ENCODE measurements at regions not wholly inside any gene's neighbourhood (a gene's known extent, or its start where the extent isn't known, plus 50 kb on each side); places are given as distances from the start of the nearest gene placed in this dataset.
"Not testable (repeated sequence)": the region's sequence is repeated elsewhere in the genome, so short reads cannot be mapped to it uniquely, and the experiment has no call there.

GRCh38 chr13:83211301-83211700 is 671.0 kb downstream of the SLITRK1 start:
- DNase-seq: no peak

GRCh38 chr13:83204886-83205285 is 677.4 kb downstream of the SLITRK1 start:
- no peak for DNase-seq

DNA sequence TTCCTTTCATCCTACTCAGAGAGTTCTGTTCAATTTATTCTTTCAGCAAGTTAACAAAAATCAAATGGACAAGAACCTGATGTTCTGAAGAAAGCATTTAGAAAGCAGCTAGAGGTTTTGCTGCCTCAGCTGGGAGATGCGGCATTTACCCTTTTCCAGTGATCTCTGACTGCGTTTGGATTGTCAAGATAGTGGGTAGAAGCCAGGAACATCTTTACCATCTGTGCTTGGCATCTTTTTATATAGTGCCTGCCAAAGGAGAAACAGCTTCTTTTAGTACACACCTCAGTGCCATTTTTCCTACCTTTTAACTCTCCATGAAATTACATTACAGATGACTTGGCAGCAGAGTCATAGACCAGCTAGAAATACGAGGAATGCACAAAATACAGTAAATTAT is 680.8 kb downstream of the SLITRK1 start:
- no peak for DNase-seq

DNA sequence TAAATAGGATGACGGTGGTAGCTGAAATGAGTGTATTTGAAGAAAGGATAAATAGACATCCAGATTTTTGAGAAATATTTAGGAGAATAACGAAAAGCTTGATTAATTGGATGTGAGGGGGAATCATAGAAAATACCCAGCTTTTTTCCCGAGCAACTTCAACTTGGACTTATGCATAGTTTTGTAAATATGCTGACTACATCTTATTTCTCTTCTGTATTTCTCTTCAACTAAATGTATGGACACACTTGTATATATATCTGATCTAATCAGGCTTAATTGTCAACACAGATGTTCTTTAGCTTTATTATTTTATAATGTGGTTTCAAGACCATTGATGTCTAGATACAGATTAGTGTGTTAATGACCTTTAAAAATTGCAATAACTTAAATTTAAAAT is 685.0 kb downstream of the SLITRK1 start:
- no peak for DNase-seq

- no peak for DNase-seq
Measured at GRCh38 chr13:83190020-83190419, 692.3 kb downstream of the SLITRK1 start.

GRCh38 chr13:83184819-83185218 is 697.5 kb downstream of the SLITRK1 start:
- DNase-seq: no peak

GRCh38 chr13:83184150-83184475 is 698.2 kb downstream of the SLITRK1 start:
- no peak for DNase-seq

GRCh38 chr13:83183439-83184149 is 698.7 kb downstream of the SLITRK1 start:
- DNase-seq: no peak

GRCh38 chr13:83182845-83183244 is 699.4 kb downstream of the SLITRK1 start:
- DNase-seq: no peak

DNA sequence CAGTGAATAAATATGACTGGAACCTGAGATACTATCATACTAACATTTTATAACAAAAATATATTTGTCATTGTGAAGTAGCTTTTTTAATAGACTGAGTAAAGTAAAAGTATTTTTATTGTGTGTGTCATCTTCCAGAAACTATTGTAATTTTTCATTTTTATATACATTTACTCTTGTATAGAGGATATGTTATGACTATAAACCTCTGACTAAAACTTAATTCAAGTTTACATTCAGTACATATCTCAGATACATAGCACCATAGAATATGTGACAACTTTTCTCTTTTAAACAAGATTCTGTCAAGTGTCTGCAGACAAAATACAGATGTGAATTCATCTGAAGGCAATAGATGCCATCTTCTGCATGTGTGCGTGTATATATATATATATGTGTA is 704.3 kb downstream of the SLITRK1 start:
- DNase-seq: no peak

DNA sequence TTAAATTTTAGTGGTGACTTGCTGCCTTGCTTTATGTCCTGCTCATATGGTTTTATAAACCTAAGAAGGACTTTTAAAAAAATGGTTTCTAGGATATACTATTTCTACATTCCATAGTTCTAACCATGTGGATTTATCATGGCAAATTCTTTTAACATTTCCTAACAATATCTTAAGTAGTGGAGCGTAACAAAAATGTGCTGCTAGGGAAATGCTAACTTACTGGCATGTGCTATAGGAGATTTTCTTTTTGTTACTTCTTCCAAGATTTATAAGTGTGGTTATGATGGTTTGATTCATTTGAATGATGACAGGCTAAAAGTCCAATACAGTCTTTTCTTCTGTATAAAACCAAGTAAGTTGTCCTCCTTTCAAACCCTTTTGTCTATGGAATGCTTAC is 713.7 kb downstream of the SLITRK1 start:
- DNase-seq: no peak

GRCh38 chr13:83167203-83167602 is 715.1 kb downstream of the SLITRK1 start:
- no peak for DNase-seq

GRCh38 chr13:83166550-83166949 is 715.7 kb downstream of the SLITRK1 start:
- DNase-seq: no peak

DNA sequence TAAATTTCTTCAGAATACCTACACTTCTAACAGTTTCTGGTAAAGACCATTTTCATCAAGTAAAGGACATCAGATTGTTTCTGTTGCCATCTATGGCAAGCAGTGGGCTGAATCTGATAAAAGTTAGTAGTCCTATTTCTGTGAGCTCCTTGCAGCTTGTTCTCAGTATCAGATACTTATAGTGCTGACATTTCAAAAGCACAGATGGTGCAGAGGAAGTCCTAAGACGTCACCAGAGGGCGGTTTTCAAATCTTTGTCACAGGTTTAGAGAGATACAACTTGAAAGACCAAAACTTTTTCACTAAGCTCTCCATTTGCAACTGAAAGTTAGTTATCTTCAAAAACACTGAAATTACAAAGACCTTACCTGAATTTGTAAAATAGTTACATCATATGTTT is 719.8 kb downstream of the SLITRK1 start:
- no peak for DNase-seq

DNA sequence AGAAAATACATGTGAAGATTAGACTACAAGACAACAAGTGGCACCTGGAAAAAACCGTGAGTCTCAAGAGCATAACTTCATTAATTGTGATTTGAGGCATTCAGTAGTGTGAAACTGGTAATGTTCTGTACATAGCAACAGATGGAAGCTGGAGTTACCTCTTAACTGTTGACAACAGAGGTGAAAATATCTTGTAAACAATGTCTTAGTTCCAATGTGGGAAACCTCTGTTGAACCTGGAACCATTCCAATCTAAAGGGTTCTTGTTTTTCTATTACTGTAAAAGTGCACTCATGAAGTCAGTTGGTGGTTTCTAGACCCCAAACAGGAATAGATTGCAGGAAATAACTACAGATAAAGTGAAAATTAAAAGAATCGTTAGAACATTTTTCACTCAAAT is 728.4 kb downstream of the SLITRK1 start:
- DNase-seq: no peak

DNA sequence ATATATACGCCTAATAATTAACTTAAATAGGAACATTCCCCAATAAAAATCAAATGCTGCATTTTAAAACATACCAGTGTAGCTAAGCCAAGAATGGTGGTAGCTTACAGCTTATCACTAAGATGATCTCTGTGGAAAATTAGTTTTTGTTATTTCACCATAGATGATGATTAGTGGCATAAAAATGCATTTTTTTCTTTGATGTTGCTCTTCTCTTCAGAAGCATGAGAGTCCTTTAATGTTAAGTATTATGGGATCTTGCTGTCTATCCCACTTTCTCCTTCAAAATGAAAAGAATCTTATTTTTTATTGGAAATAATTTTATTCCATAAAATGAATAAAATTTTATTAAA is 731.0 kb downstream of the SLITRK1 start:
- DNase-seq: no peak

GRCh38 chr13:83150616-83151307 is 731.5 kb downstream of the SLITRK1 start:
- DNase-seq: no peak

GRCh38 chr13:83136660-83137059 is 745.6 kb downstream of the SLITRK1 start:
- DNase-seq: no peak

DNA sequence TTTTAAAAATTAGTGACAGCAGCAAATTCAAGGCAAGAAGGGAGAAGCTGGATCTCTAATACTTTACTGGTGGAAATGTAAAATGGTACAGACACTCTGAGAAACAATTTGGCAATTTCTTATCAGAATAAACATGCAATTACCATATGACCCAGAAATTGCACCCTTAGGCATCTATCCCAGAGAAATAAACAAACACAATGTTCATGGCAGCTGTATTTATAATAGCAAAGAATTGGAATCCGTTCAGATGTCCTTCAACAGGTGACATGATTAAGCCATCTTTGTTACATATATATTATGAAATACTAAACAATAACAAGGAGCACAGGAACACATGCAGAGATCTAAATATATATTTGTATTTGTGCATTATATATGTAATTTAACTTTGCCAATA is 756.5 kb downstream of the SLITRK1 start:
- no peak for DNase-seq

DNA sequence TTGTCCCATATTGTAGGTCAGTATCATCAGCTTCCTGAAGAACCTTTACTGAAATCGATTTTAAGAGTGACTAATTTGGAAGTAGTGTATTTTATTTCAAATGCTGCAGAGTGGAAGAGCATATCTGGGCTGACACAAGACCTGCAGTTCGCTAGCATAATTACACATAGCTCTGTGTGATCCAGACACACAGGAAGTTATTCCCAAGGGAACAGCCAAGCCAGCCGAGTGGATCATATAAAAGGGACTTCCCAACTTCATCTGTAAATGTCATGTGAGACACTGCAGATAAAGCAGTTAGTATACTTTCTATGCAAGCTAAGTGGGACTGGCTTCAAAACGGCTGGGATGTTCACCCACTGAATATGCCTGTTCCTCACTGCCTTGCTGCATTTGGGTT is 760.4 kb downstream of the SLITRK1 start:
- DNase-seq: no peak

DNA sequence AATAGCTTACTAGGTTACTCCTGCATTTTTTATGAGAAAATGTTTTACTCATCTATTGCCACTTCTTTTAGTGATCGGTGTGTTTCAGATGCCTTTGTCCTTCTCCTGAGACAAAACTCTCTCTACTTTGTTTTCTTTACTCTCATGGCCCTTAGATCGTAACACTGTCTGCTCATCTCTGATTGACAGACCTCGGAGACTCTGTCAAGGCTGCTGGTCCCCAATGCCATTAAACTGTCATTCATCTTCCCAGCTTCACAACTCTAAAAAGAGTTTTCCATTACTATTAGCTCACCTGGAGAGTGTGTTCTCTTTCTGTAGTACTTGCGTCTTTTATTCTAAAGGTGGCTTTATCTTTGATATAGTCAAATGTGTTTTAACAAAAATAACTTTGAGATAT is 765.2 kb downstream of the SLITRK1 start:
- DNase-seq: no peak

DNA sequence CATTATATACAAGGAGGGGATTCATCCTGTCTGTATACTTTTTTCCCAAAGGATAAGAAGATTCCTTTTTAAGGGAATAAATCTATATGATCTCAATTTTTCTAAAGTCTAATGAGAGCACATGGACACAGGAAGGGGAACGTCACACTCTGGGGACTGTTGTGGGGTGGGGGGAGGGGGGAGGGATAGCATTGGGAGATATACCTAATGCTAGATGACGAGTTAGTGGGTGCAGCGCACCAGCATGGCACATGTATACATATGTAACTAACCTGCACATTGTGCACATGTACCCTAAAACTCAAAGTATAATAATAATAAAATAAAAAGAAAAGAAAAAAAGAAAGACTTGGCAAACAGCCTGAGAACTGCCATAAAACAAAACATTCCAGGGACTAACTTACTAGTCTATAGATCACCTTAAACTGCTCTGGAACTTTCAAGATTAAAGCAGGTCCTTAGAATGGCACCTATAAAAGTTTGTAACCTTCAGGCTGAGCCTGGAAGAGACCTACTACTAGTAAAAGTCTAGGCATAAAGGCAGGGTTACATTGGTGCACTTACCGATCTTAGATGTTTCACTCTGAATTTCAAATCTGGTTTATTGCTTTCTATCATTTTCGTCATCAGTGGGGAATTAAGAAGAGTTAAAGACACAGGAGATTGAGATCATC is 780.6 kb downstream of the SLITRK1 start:
- DNase-seq: not testable (repeated sequence)

DNA sequence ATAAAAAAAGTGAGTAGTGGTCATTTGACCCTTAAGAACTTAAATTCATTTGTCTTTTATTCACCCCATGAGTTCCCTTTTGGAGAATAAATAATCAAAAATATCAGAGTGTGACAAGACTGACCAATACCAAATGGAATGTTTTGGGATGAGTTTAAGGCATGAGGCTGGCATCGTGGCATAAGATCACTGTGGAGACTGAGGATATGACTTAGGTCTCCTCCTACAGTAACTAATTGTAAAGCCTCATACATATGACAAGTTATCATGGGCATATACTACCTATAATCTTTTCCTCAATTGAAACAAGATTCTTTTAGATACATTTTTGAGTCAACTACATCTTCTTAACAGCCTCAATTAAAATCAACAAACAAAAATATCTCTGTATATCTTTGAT is 782.0 kb downstream of the SLITRK1 start:
- no peak for DNase-seq

DNA sequence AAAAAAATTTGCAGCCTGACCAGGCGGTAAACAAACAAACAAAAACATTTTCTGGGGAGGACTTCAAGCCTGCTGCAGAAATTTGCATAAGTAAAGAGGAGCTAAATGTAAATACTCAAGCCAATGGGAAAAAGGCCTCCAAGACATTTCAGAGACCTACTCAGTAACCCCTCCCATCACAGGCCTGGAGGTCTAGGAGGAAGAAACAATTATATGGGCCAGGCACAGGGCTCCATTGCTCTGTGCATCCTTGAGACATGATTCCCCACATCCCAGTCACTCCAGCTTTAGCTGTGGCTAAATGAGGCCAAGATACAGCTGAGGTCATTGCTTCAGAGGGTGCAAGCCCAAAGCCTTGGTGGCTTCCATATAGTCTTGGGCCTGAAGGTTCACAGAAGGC is 793.4 kb downstream of the SLITRK1 start:
- no peak for DNase-seq

DNA sequence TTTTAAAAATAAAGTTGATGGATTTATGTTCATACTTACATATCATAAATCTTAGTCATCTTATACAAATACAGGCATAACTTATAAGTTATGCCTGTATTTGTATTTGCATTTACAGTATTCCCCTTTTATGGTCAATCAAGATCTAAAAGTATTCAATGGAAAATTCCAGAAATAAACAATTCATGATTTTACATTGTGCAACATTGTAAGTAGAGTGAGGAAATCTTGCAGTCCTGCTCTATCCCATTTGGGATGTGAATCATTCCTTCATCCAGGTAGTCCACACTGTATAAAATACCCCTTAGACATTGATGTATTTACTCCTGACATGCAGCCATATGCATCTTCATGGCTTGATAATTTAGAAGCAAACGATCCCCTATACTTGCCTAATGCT is 795.3 kb downstream of the SLITRK1 start:
- DNase-seq: no peak

Data from AML-193 (cell line).